ENCODE measurements at regions not wholly inside any gene's neighbourhood (a gene's known extent, or its start where the extent isn't known, plus 50 kb on each side); places are given as distances from the start of the nearest gene placed in this dataset.

- peaks cover 4 to 36% (median 16%) of the 10 kb centered on the region in 5 donors for H3K27me3 ChIP-seq (ENCODE audit: control insufficient read depth in 5 of 5, insufficient read depth in 4 of 5, low read length in 5 of 5)
- no peak overlapping the region for H3K4me3 ChIP-seq (ENCODE audit: low read depth in 1 of 5, low read length in 5 of 5)
- no peaks in the 10 kb centered on the region for H3K4me1 ChIP-seq (ENCODE audit: control insufficient read depth in 5 of 5, insufficient read depth in 5 of 5, low read length in 5 of 5)
These were observed 259.8 kb downstream of the NSG2 start for GRCh38 chr5:174305241-174305681.

DNA sequence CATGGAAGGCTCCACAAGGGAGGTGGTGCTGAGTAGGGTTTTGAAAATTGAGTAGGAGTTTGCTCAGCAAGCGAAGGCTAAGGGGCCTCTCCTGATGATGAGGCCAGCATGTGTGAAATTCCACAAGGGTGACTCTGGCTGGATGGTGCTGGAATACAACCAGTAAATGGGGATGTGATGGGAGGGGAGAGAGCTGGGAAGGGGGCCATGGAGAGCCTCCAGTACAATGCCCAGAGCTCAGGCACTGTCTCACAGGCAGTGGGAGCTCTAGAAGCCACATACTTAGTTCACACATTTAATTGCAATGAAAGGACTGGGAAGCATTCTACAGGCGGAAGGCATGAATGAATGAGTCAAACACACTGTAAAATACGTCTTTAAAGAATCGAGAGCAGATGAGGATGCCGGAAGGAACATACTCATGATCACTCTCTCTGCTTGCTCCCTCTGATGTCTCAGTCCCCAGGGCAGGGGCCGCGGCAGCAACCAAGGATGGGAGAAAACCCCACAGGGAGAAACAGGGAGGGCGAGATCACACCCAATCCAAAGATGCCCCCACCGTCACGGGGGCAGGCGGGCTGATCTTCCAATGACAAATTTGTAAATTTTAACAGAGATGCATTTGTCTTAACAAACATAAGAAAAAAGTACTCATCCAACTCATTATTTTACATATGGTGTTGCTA is 261.0 kb downstream of the NSG2 start:
- Histone ChIP-seq H3K36me3 (ENCODE audit: control insufficient read depth in 5 of 5, insufficient read depth in 5 of 5, low read length in 5 of 5) (no peaks in the 10 kb centered on the region), H3K27ac (ENCODE audit: low read depth, low read length) (no peak overlapping the region), H3K27me3 (ENCODE audit: control insufficient read depth in 5 of 5, insufficient read depth in 4 of 5, low read length in 5 of 5) (peaks cover 13 to 37% (median 25%) of the 10 kb centered on the region in 5 donors), H3K4me1 (ENCODE audit: control insufficient read depth in 5 of 5, insufficient read depth in 5 of 5, low read length in 5 of 5) (peaks cover 0 to 2% (median under 1%) of the 10 kb centered on the region in 5 donors), H3K9ac (ENCODE audit: low read length in 5 of 5) (no peak overlapping the region), H3K9me3 (ENCODE audit: control insufficient read depth in 5 of 5, low read length in 5 of 5) (no peaks in the 10 kb centered on the region), H3K4me3 (ENCODE audit: low read depth in 1 of 5, low read length in 5 of 5) (no peak overlapping the region)

More at GRCh38 chr5:174305241-174305681, 259.8 kb downstream of the NSG2 start:
- Histone ChIP-seq H3K9ac (ENCODE audit: low read length in 5 of 5) (no peak overlapping the region), H3K36me3 (ENCODE audit: control insufficient read depth in 5 of 5, insufficient read depth in 5 of 5, low read length in 5 of 5) (no peaks in the 10 kb centered on the region), H3K9me3 (ENCODE audit: control insufficient read depth in 5 of 5, low read length in 5 of 5) (no peaks in the 10 kb centered on the region), H3K27ac (ENCODE audit: low read depth, low read length) (no peak overlapping the region)

- peaks cover 13 to 38% (median 26%) of the 10 kb centered on the region in 5 donors for H3K27me3 ChIP-seq (ENCODE audit: control insufficient read depth in 5 of 5, insufficient read depth in 4 of 5, low read length in 5 of 5)
These were observed 261.5 kb downstream of the NSG2 start for GRCh38 chr5:174307031-174307408.

DNA sequence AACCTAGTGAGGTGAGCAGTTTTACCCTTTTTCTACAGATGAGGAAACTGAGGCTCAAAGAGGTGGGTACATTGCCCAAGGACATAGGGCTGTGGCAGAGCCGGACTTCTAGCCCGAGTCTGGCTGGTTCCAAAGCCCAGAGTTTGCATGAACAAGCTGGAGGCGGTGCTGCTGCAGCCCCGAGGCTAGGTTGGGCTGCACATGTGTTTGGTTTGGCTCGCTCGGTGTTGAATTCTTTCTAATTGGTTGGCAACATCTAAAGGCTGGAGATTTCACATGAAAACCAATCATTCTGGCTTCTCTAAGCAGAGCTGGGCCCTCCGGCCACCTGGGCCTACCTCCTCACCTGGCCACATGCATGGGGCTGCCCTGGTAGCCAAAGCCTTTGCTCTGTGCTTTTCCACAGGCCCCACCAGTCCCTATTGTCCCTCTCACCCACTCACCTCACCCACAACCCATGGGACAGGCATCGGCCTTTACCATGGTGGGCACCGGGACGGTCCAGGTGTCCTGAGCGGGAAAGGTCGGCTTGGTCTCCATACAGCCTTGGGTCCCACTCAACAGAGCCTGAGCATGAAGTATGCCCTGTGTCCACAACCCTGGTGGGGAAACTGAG is 262.3 kb downstream of the NSG2 start:
- H3K9me3 ChIP-seq (ENCODE audit: control insufficient read depth in 5 of 5, low read length in 5 of 5), result no peaks in the 10 kb centered on the region
- H3K27me3 ChIP-seq (ENCODE audit: control insufficient read depth in 5 of 5, insufficient read depth in 4 of 5, low read length in 5 of 5), result peaks cover 13 to 40% (median 29%) of the 10 kb centered on the region in 5 donors
- peaks cover 0 to 10% (median 9%) of the 10 kb centered on the region in 5 donors for H3K4me1 ChIP-seq (ENCODE audit: control insufficient read depth in 5 of 5, insufficient read depth in 5 of 5, low read length in 5 of 5)
- no peaks in the 10 kb centered on the region for H3K36me3 ChIP-seq (ENCODE audit: control insufficient read depth in 5 of 5, insufficient read depth in 5 of 5, low read length in 5 of 5)
- no peak overlapping the region for H3K4me3 ChIP-seq (ENCODE audit: low read depth in 1 of 5, low read length in 5 of 5)
- H3K9ac ChIP-seq (ENCODE audit: low read length in 5 of 5), result no peak overlapping the region
- no peak overlapping the region for H3K27ac ChIP-seq (ENCODE audit: low read depth, low read length)

More at GRCh38 chr5:174307031-174307408, 261.5 kb downstream of the NSG2 start:
- H3K9me3 ChIP-seq (ENCODE audit: control insufficient read depth in 5 of 5, low read length in 5 of 5), result no peaks in the 10 kb centered on the region
- H3K36me3 ChIP-seq (ENCODE audit: control insufficient read depth in 5 of 5, insufficient read depth in 5 of 5, low read length in 5 of 5), result no peaks in the 10 kb centered on the region
- no peak overlapping the region for H3K4me3 ChIP-seq (ENCODE audit: low read depth in 1 of 5, low read length in 5 of 5)
- H3K4me1 ChIP-seq (ENCODE audit: control insufficient read depth in 5 of 5, insufficient read depth in 5 of 5, low read length in 5 of 5), result peaks cover 0 to 6% (median 6%) of the 10 kb centered on the region in 5 donors
- H3K9ac ChIP-seq (ENCODE audit: low read length in 5 of 5), result no peak overlapping the region
- H3K27ac ChIP-seq (ENCODE audit: low read depth, low read length), result no peak overlapping the region

DNA sequence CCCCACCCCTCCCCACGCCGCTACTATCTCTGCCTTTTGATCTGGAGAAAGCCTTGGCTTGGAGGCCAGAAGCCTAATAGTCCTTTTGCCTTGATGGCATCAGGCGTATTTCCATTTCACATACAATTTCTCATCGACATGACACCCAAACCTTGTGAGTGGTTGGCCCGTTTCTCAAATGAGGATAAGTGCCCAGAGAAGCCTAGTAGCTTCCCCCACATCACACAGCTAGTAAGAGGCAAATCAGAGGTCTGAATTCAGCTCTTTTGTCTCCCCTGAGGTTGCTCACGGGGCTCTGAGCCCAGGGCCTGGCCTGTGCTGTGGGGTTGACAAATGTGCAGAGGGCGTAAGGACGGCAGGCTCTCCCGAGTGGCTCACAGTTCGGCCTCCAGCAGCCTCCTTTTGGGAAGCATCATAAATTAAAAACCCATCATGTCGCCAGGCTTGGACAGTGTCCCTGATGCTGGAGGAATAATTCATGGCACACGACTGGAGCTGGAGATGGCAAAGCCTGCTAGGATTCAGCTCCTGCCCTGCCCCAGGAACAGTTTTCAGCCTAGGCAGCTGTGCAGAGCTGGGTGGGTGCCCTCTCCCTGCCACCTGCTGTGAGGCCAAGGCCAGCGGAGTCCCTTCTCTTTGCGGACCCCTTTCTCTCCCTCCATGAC is 263.8 kb downstream of the NSG2 start:
- no peaks in the 10 kb centered on the region for H3K36me3 ChIP-seq (ENCODE audit: control insufficient read depth in 5 of 5, insufficient read depth in 5 of 5, low read length in 5 of 5)
- no peak overlapping the region for H3K27ac ChIP-seq (ENCODE audit: low read depth, low read length)
- H3K9me3 ChIP-seq (ENCODE audit: control insufficient read depth in 5 of 5, low read length in 5 of 5), result no peaks in the 10 kb centered on the region
- peaks cover 20 to 45% (median 30%) of the 10 kb centered on the region in 5 donors for H3K27me3 ChIP-seq (ENCODE audit: control insufficient read depth in 5 of 5, insufficient read depth in 4 of 5, low read length in 5 of 5)
- no peak overlapping the region for H3K9ac ChIP-seq (ENCODE audit: low read length in 5 of 5)
- no peak overlapping the region for H3K4me3 ChIP-seq (ENCODE audit: low read depth in 1 of 5, low read length in 5 of 5)
- peaks cover 0 to 10% (median 9%) of the 10 kb centered on the region in 5 donors for H3K4me1 ChIP-seq (ENCODE audit: control insufficient read depth in 5 of 5, insufficient read depth in 5 of 5, low read length in 5 of 5)

DNA sequence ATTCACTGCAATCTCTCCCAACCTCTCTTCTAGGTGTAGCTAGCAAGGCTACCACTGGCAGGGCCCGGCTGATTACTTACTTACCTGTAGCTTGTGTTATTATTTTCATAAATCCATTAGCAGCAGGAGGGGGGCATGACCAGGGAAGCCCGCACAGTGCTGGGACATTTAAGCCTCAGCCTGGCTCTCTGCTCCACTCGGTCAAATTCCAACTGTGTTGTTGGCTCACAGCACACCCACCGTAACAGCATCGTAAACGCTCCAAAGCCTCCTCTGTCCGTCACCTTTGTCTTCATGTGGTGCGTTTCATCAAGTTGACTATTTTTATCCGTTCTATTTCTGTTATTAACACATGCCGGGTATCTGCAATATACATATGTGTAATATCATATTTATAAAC is 264.7 kb downstream of the NSG2 start:
- Histone ChIP-seq H3K27me3 (ENCODE audit: control insufficient read depth in 5 of 5, insufficient read depth in 4 of 5, low read length in 5 of 5) (peaks cover 20 to 52% (median 32%) of the 10 kb centered on the region in 5 donors), H3K4me1 (ENCODE audit: control insufficient read depth in 5 of 5, insufficient read depth in 5 of 5, low read length in 5 of 5) (peaks cover 0 to 10% (median 9%) of the 10 kb centered on the region in 5 donors)

DNA sequence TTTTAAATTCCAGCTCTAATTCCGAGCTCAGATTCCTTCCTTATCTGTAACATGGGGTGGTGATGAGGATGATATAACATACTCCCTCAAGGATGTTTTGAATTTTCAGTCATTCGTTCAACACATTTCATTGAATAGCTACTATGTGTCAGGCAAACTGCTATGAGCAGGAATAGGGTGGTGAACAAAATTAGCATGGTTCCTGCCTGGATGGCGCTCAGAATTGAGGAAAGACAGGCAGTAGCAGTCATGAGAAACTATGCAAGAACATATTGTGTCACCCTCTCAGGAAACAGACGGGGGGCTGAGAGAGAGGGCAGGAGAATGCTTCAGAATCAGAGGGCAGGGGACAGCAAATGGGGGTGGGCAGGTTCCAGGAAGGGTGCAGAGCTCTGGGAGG is 265.2 kb downstream of the NSG2 start:
- no peak overlapping the region for H3K4me3 ChIP-seq (ENCODE audit: low read depth in 1 of 5, low read length in 5 of 5)
- H3K9ac ChIP-seq (ENCODE audit: low read length in 5 of 5), result no peak overlapping the region
- H3K9me3 ChIP-seq (ENCODE audit: control insufficient read depth in 5 of 5, low read length in 5 of 5), result no peaks in the 10 kb centered on the region
- H3K27me3 ChIP-seq (ENCODE audit: control insufficient read depth in 5 of 5, insufficient read depth in 4 of 5, low read length in 5 of 5), result peaks cover 20 to 47% (median 33%) of the 10 kb centered on the region in 5 donors
- H3K36me3 ChIP-seq (ENCODE audit: control insufficient read depth in 5 of 5, insufficient read depth in 5 of 5, low read length in 5 of 5), result no peaks in the 10 kb centered on the region
- H3K4me1 ChIP-seq (ENCODE audit: control insufficient read depth in 5 of 5, insufficient read depth in 5 of 5, low read length in 5 of 5), result peaks cover 0 to 10% (median 9%) of the 10 kb centered on the region in 5 donors
- H3K27ac ChIP-seq (ENCODE audit: low read depth, low read length), result no peak overlapping the region

More for the DNA sequence above, 264.7 kb downstream of the NSG2 start:
- H3K36me3 ChIP-seq (ENCODE audit: control insufficient read depth in 5 of 5, insufficient read depth in 5 of 5, low read length in 5 of 5), result no peaks in the 10 kb centered on the region
- no peak overlapping the region for H3K27ac ChIP-seq (ENCODE audit: low read depth, low read length)
- H3K4me3 ChIP-seq (ENCODE audit: low read depth in 1 of 5, low read length in 5 of 5), result no peak overlapping the region
- no peaks in the 10 kb centered on the region for H3K9me3 ChIP-seq (ENCODE audit: control insufficient read depth in 5 of 5, low read length in 5 of 5)
- H3K9ac ChIP-seq (ENCODE audit: low read length in 5 of 5), result no peak overlapping the region

GRCh38 chr5:174311121-174311520 is 265.6 kb downstream of the NSG2 start:
- no peaks in the 10 kb centered on the region for H3K36me3 ChIP-seq (ENCODE audit: control insufficient read depth in 5 of 5, insufficient read depth in 5 of 5, low read length in 5 of 5)
- no peak overlapping the region for H3K9ac ChIP-seq (ENCODE audit: low read length in 5 of 5)
- H3K4me3 ChIP-seq (ENCODE audit: low read depth in 1 of 5, low read length in 5 of 5), result no peak overlapping the region
- peaks cover 0 to 10% (median 9%) of the 10 kb centered on the region in 5 donors for H3K4me1 ChIP-seq (ENCODE audit: control insufficient read depth in 5 of 5, insufficient read depth in 5 of 5, low read length in 5 of 5)
- H3K27ac ChIP-seq (ENCODE audit: low read depth, low read length), result no peak overlapping the region
- no peaks in the 10 kb centered on the region for H3K9me3 ChIP-seq (ENCODE audit: control insufficient read depth in 5 of 5, low read length in 5 of 5)
- H3K27me3 ChIP-seq (ENCODE audit: control insufficient read depth in 5 of 5, insufficient read depth in 4 of 5, low read length in 5 of 5), result peaks cover 20 to 46% (median 33%) of the 10 kb centered on the region in 5 donors

GRCh38 chr5:174311531-174312269 is 266.2 kb downstream of the NSG2 start:
- no peaks in the 10 kb centered on the region for H3K9me3 ChIP-seq (ENCODE audit: control insufficient read depth in 5 of 5, low read length in 5 of 5)
- H3K4me3 ChIP-seq (ENCODE audit: low read depth in 1 of 5, low read length in 5 of 5), result peak overlapping the region in 4 of 5 donors; percentile 36 to 61 (median 46)
- H3K27ac ChIP-seq (ENCODE audit: low read depth, low read length), result no peak overlapping the region
- H3K4me1 ChIP-seq (ENCODE audit: control insufficient read depth in 5 of 5, insufficient read depth in 5 of 5, low read length in 5 of 5), result peaks cover 0 to 10% (median 9%) of the 10 kb centered on the region in 5 donors
- H3K27me3 ChIP-seq (ENCODE audit: control insufficient read depth in 5 of 5, insufficient read depth in 4 of 5, low read length in 5 of 5), result peaks cover 17 to 41% (median 28%) of the 10 kb centered on the region in 5 donors
- no peak overlapping the region for H3K9ac ChIP-seq (ENCODE audit: low read length in 5 of 5)
- H3K36me3 ChIP-seq (ENCODE audit: control insufficient read depth in 5 of 5, insufficient read depth in 5 of 5, low read length in 5 of 5), result no peaks in the 10 kb centered on the region
